HG03159 (cell line): ENCODE measurements at regions not wholly inside any gene's neighbourhood (a gene's known extent, or its start where the extent isn't known, plus 50 kb on each side); places are given as distances from the start of the nearest gene placed in this dataset.

ENCODE experiments used
- ATAC-seq: cut with Tn5 transposase; IDR thresholded peaks from one replicate; pipeline ENCODE4 v1.9.1; 2021; ENCODE audit warnings: mild to moderate bottlenecking, moderate library complexity; ENCODE audit not compliant: unreplicated experiment

DNA sequence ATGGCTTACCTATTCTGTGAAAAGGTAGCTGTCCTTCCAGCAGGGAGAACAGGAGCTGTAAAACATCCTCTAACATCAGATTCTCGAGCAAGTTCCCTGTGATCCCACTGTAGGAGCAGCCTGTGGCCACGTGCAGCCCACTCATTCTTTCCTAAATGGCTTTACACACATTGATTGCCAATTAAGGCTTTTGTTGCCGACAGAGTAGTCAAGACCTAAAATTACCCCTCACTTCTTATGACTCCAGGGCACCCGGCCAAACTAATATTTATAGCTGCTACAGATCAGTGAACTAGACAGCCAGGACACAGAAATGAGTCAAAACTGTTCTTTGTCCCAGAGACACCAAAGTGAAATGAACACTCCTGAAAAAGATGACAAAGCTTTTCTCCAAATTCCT lies 832.1 kb downstream of the SORCS3 start:
- no peak for ATAC-seq

DNA sequence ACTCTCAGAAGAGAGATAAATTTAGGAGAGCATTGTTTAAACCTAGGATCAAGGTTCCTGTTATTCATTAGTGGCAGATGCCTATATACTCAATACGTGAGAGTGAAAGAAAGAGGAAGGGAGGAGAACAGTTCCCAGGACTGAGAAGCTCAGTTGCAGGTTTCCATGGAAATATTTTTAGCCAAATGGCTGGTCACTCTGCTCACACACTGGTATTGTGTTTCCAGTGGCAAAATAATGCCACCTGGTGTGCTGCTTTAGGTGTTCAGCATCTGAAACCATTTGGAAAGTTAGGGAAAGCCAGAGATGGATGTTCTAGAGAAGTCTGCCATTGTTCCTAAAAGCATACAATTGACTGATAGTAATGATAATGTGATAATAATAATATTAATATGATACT lies 827.7 kb downstream of the SORCS3 start:
- no peak for ATAC-seq

GRCh38 chr10:105466521-105466920 lies 825.4 kb downstream of the SORCS3 start:
- ATAC-seq, result no peak

DNA sequence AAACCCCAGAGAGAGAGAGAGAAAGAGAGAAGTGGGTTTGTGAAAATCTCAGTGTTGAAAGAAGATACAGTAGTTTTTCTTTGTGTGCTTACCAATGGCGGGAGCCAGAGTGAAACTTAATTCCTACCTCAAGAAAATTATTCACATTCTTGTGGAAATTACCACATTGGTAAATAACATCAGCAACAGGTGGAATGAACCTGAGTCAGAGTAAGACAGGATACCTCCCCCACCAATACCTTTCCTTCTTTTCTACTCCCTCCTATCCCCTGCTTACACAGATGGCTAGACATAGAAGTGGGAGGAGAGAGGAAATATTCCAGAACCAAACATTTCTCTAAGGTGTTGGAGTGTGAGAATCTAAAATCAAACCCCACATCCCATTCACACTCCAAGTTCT lies 793.9 kb downstream of the SORCS3 start:
- ATAC-seq, result no peak

DNA sequence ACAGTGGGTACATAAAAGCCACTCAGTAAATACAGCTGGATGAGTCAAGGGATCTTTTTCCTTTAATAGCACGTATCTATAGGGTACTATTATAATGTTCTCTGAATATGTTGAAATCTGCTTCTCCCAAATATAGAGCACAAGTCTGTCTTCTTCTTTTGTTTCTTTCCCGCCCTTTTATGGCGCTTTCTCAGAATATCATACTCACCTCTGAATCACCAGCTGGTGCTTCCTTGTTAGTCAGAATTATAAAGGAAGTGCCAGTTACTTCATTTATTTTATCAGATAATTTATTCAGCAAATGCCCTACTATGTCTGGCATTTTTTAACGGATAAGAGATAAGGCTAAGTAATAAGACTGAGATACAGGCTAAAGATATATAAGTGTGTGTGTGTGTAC lies 772.9 kb downstream of the SORCS3 start:
- ATAC-seq, result no peak

DNA sequence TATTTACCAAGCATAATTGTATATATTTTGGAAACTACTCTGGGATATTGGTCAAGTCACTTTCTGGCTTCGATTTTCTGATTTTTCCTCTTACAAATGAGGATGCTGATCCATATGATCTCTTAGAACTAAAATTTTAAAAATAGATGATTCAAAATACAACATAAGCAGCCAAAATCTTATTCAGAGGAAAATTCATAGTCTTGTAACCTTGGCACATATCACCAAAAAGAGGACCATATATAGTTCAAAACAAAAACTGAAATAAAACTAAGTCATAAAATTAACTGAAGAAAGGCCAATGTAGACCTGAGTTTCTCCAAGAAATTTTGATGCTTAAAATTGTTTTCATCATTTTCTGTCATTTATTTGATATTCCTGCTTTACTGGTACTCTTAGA lies 768.3 kb downstream of the SORCS3 start:
- ATAC-seq, result no peak

GRCh38 chr10:105406488-105406887 lies 765.4 kb downstream of the SORCS3 start:
- no peak for ATAC-seq

DNA sequence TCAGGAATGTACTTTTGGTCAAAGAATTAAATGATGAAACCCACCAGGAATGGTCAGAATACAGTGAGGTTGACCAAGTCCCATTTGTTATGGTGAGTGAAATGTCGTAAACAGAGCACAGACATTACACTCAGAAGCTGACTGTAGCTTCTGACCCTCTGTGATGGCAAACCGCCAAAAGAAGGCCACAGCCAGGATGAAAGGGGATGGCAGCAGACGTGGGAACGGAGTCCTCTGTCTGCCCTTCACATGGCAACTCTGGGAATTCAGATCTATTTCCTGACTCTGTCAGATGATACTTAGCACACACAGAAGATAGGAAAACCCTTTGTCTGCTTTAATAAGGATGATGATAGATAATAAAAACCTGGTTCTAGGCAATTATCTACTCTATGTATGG lies 757.1 kb downstream of the SORCS3 start:
- no peak for ATAC-seq

DNA sequence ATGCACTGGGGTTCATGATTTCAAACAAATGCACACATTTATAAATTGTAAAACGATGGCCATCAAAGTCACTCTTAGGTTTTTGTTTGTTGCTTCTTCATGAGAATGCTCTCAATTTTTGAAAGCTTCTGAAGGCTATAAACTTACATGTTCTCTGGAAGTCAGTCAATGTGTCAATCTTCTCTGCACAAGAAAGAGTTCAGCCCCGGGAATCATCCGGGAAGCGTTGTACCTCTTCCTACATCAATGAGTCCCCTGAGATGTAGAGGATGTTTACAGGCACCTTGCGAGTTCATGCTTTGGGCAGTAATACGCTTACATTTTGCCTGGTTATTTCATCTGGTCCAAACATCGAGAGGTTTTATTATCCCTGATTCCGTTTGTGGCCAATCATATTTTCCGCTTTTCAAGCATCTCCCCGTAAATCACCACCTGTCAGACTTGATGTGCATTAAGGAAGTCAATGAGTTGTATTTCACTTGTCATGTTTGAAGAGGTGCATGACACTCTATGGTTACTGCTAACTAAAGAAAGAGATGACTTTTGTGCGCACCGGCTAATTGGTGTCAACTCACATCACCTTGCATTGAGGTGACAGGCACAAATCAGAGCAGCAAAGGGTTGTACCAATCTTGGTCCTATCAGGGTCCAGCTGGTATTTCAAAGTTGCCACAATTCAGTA lies 750.7 kb downstream of the SORCS3 start:
- ATAC-seq, result no peak

DNA sequence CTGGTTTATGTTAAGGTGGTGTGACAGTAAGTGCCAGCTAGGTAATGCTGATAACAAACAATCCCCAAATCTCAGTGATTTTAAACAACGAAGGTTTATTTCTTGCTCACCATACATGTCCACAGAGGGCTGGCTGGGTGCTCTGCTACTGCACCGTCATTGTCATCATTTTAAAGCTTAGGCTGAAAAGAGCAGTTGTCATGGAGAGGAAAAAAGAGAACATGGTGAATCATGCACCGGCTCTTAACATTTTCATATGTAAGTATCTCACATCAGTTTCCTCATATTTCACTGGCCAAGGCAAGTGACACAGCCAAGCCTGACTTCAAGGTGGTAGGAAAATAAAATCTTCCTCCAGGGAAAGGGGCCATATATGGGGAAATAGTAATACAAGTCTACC lies 746.9 kb downstream of the SORCS3 start:
- no peak for ATAC-seq

DNA sequence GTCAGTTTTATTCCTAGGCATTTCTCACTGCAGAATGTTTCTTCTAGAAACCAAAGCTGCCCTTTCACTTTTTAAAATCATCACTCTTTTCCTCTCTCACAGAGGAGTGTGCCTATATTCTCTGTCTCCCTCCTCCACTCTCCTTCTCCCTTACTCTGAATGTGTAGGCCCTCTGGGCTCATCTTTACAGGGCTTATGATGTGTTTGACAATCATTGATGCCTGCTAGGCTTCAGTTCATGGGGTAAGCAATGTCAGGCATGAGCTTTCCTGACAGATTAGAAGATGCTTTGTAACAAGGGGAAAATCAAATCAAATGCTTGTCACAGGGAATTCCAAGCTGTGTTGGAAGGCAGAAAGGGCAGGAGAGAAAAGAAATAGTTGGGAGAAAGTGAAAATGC lies 742.9 kb downstream of the SORCS3 start:
- ATAC-seq, result no peak

GRCh38 chr10:105370692-105371091 lies 729.6 kb downstream of the SORCS3 start:
- ATAC-seq, result no peak

DNA sequence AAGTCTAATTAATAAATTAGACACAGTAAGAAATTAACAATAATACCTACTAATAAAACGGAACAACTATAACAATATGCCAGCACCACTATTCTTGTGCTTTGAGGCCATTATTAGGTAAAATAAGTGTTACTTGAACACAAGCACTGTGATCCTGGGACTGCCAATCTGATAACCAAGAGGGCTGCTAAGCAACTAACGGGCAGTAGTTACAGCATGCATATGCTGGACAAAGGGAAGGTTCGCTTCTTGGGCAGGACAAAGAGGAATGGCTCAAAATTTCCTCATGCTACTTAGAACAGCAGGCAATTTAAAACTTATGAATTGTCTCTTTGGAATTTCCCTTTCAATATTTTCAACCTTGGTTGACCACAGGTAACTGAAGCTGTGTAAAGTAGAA lies 718.6 kb downstream of the SORCS3 start:
- ATAC-seq, result no peak

DNA sequence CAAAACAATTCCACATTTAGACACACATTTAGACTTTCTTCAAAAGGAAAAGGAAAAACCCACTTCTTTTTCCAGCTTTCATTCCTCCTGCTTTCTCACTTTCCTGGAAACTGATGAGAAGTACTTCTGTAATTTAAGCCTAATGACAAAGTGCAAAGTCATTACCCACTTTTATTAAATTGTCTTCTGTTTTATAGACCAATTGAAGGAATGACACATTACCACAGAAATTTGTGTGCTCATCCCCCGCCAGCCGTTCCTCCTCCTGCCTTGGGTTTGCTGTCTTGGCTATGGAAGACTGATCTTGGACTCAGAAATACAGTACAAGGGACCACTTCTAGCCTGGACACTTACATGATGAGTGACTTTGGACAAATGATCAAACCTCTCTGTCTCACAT lies 717.8 kb downstream of the SORCS3 start:
- ATAC-seq, result no peak

- no peak for ATAC-seq
Observed at GRCh38 chr10:105356626-105357025, 715.5 kb downstream of the SORCS3 start.

DNA sequence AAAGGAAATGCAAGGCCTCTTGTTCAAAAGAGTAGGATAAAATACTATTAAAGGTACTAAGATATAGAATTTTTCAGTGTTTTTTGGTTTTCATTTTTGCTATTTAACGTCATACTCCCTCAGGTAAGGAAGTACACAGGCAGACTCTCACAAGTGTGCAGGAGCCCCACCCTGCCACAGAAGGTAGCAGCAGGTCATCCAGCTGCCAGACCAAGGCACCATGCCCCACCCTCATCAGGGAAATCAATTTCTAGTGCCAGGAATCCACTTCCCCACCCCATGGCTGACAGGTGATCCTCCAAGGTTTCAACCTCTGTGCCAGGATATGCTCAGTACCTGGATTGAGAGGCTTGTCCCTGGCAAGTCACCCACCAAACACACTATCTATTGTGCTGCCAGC lies 712.9 kb downstream of the SORCS3 start:
- ATAC-seq, result no peak

DNA sequence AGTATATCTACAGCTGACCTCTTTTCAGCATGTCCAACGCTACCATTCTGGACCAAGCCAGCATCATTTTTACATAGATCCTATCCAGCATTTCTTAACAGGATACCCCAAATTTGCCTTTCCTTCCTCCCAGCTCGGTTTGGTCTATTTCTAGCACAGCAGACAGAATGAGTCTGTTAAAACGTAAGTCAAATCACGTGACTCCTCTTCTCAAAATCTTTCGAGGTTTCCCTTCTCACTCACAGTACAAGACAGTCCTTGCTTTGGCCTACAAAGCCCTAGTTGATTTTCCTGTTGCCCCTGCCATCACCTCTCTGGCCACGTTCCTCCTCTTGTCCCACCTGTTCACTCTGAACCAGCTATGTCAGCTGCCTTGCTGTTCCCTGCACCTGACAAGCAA lies 711.7 kb downstream of the SORCS3 start:
- no peak for ATAC-seq

DNA sequence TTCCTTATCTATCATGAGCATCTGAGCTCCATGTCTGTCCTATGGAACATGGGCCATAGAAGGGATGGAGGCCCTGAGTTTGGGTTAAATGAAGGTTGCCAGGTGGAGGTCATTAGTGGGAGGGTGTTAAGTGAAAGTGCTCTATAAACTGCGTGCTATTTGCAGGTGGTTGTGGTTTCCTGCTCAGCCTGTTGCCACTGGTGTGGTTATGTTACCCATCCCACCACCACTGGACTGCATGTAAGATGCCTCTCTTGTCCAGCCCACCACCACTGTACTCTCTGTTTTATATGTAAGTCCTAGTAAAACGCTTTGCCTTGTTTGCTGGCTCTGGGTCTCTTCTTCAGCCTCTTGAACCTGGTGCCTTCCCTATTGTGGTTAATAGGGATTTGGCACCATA lies 711.2 kb downstream of the SORCS3 start:
- ATAC-seq, result no peak

DNA sequence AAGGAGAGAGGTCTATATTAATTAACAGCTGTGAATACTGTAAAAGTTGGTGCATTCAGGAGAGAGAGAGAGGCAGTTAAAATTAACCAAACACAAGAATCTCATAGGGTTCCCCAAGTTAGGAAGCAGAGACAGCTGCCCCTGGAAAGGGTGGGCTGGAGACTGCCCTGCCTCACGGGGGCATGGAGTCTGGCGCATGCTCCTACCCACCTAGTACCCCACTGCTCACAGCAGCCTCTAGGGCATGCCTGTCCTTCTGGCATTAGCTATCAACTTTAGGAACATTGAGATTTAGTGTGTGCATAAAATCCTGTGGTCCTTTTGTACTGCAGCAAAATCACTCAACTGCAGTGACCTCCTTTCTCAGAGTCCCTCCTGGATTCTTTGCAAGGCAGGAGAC lies 710.1 kb downstream of the SORCS3 start:
- no peak for ATAC-seq

- no peak for ATAC-seq
Observed at GRCh38 chr10:105347487-105347886, 706.4 kb downstream of the SORCS3 start.

DNA sequence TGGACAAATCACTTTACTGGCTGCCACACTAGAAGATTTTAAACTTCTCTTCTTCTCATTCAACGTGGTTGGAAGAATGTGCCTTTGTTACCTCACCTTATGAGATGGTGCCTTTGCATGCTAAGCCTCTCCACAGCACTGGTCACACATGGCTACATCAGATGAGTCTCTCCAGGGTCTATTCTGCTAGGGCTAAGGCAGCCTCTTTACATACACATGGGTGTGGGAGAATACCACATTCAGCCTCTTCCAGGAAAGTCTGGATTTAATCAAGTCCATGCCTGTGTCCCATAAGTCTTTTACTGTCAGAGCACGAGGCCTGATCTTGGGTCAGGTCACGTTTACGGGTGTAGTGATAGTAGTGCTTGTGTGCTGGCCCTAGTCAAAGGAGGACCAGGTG lies 701.5 kb downstream of the SORCS3 start:
- ATAC-seq, result no peak

DNA sequence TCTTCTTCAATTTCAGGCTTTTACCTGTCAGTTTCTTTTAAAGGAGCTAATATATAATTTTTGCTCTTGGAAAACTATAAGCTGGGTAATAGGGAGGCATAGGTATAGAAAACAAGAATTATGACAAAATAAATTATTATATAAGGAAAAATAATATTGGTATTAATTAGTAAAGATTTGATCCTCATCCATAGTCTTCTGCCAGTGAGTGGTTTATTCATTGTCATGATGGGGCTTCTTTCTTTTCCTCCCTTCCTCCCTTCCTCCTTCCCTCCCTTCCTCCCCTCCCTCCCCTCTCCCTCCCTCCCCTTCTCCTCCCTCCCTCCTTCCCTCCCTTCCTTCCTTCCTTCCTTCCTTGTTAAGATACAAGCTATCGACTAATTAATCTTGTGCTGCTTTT lies 698.6 kb downstream of the SORCS3 start:
- no peak for ATAC-seq

GRCh38 chr10:105328503-105329133 lies 687.5 kb downstream of the SORCS3 start:
- no peak for ATAC-seq
